NB4 (cell line): ENCODE measurements at regions not wholly inside any gene's neighbourhood (a gene's known extent, or its start where the extent isn't known, plus 50 kb on each side); places are given as distances from the start of the nearest gene placed in this dataset.

Experiments
- CTCF ChIP-seq: IDR thresholded peaks from one replicate; pipeline ENCODE4 v1.5.1; 2012; ENCODE audit warnings: low read depth, low read length
- MAX ChIP-seq: IDR thresholded peaks from 2 replicates; pipeline ENCODE4 v1.6.1; 2011; ENCODE audit warnings: low read depth, low read length
- MYC ChIP-seq: IDR thresholded peaks from 2 replicates; pipeline ENCODE4 v1.6.1; 2011; ENCODE audit warnings: low read depth, low read length

DNA sequence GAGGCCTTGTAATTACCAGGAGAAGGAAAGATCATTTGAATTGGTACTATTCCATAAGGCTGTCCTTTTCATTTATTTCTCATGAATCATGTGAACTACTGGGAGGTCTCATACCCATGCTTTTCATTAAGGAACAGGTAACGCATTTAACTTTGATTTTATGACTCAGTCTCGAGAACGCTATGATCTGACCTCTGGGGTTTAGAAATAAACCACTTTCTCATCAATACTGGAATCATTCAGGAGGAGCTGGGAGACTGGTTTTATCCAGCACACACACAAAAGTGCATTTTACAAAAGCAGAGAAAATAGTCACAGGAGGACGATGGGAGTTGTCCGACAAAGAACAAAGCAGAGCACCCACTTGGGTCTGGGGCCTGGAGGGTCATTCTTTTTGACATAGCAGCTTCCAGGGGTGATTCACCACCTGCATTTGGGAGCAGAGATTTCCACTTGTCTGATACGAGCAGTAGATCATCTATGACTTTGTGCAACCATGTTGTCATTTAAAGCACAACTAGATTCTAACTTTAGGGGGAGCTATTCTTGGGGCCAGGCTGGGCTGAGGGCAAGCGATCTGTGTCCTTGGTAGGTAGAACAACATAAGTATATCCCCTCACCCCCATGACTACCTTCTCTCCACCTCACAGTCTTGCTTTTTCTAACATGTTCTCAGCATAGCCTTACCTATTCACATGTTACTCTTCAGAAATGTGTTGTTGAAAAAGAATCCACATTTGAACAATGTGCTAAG is 95.9 kb upstream of the SCG2 start:
- TF ChIP-seq CTCF: no peak
- no peak for TF ChIP-seq MYC
- TF ChIP-seq MAX: no peak
